ENCODE measurements at regions not wholly inside any gene's neighbourhood (a gene's known extent, or its start where the extent isn't known, plus 50 kb on each side); places are given as distances from the start of the nearest gene placed in this dataset.

- DNase-seq (ENCODE audit: low read depth in 1 of 2, low spot score in 1 of 2) = no peak
- Histone ChIP-seq H3K4me2 (no peak overlapping the region), H3K27ac (no peak overlapping the region), H3K4me3 (no peak overlapping the region), H3K4me1 (no peaks in the 10 kb centered on the region), H3K9me3 (no peaks in the 10 kb centered on the region)
- ChIA-PET POLR2A (no interaction called here), CTCF (no interaction called here)
- no peak for FAIRE-seq
- no peak for TF ChIP-seq GATA3 (IDR thresholded peaks at IDR 0.05; ENCODE audit: borderline replicate concordance)
- no peak for TF ChIP-seq MYC (IDR thresholded peaks at IDR 0.05; ENCODE audit: borderline replicate concordance, low read length)
- TF ChIP-seq ZFP36 (IDR thresholded peaks at IDR 0.05; ENCODE audit: borderline replicate concordance, partially characterized antibody) = no peak
- no peak for TF ChIP-seq JUNB (IDR thresholded peaks at IDR 0.05)
- TF ChIP-seq PHF8 (IDR thresholded peaks at IDR 0.05; ENCODE audit: borderline replicate concordance, low read depth) = no peak
- no peak for TF ChIP-seq RAD21 (conservative IDR thresholded peaks at IDR 0.05 in 1 of 2, IDR thresholded peaks at IDR 0.05 in 1 of 2)
- TF ChIP-seq REST (IDR thresholded peaks at IDR 0.05) = no peak
- no peak for TF ChIP-seq BCL3 (IDR thresholded peaks at IDR 0.05)
- no peak for TF ChIP-seq POLR2A (IDR thresholded peaks at IDR 0.05; ENCODE audit: low read length)
- no peak for ATAC-seq
Observed at GRCh38 chr4:11264346-11264745, 164.3 kb downstream of the HS3ST1 start.

GRCh38 chr4:11263208-11263607 lies 165.5 kb downstream of the HS3ST1 start:
- H3K4me1 ChIP-seq = no peaks in the 10 kb centered on the region
- no peak overlapping the region for H3K4me2 ChIP-seq
- FAIRE-seq (no peak), ATAC-seq (no peak), DNase-seq (ENCODE audit: low read depth in 1 of 2, low spot score in 1 of 2) (no peak)
- whole genome bisulfite sequencing (ENCODE audit: missing lambda C conversion rate) = 65% methylated on average over 1 of the region's 1 CpG
- H3K4me3 ChIP-seq = no peak overlapping the region
- CTCF ChIA-PET = no interaction called here
- no peak for TF ChIP-seq RCOR1 (IDR thresholded peaks at IDR 0.05; ENCODE audit: low read depth, low read length)
- TF ChIP-seq PBX3 (IDR thresholded peaks at IDR 0.05) = no peak
- no peak for TF ChIP-seq MAZ (IDR thresholded peaks at IDR 0.05; ENCODE audit: borderline replicate concordance, low read depth, low read length)
- no peak for TF ChIP-seq MYC (IDR thresholded peaks at IDR 0.05; ENCODE audit: borderline replicate concordance, low read length)
- TF ChIP-seq MAX (IDR thresholded peaks at IDR 0.05) = no peak
- no peak for TF ChIP-seq EHF (CRISPR knock-in tag; IDR thresholded peaks at IDR 0.05)
- no peak for TF ChIP-seq RFX5 (IDR thresholded peaks at IDR 0.05)
- TF ChIP-seq TFCP2L1 (CRISPR knock-in tag; IDR thresholded peaks at IDR 0.05) = no peak
- TF ChIP-seq RNF2 (IDR thresholded peaks at IDR 0.05; ENCODE audit: borderline replicate concordance, low read depth) = no peak
- TF ChIP-seq BCL3 (IDR thresholded peaks at IDR 0.05) = no peak
- no peak for TF ChIP-seq ZC3H11A (IDR thresholded peaks at IDR 0.05)
- no peak for TF ChIP-seq CTCF (IDR thresholded peaks at IDR 0.05)
- TF ChIP-seq REST (IDR thresholded peaks at IDR 0.05) = no peak
- no peak for TF ChIP-seq NFE2L2 (conservative IDR thresholded peaks at IDR 0.05; ENCODE audit: low read length)
- TF ChIP-seq ZFP36 (IDR thresholded peaks at IDR 0.05; ENCODE audit: borderline replicate concordance, partially characterized antibody) = no peak
- TF ChIP-seq POLR2AphosphoS2 (conservative IDR thresholded peaks at IDR 0.05; ENCODE audit: low read length) = no peak
- no peak for TF ChIP-seq FOSL2 (IDR thresholded peaks at IDR 0.05)
- no peak for TF ChIP-seq FOSL2 (CRISPR knock-in tag; IDR thresholded peaks at IDR 0.05)
- POLR2A ChIA-PET = no interaction called here
- H3K27ac ChIP-seq = no peak overlapping the region
- H3K9me3 ChIP-seq = no peaks in the 10 kb centered on the region

Measured in A549 (cell line).